Bronchial epithelial cell (primary cell): ENCODE measurements at regions not wholly inside any gene's neighbourhood (a gene's known extent, or its start where the extent isn't known, plus 50 kb on each side); places are given as distances from the start of the nearest gene placed in this dataset.

ENCODE experiments used
- DNase-seq: peaks from one replicate; pipeline ENCODE4 v3.0.0-alpha.2; 2010; ENCODE audit warnings: low read depth
- FAIRE-seq: peaks from 2 replicates; lab custom pipeline; 2011; peaks lifted over from hg19 to GRCh38; lab: Jason Lieb, UNC
- H3K27me3 ChIP-seq: 2 replicates; pipeline ENCODE4 v1.5.1; 2011; ENCODE audit warnings: low read length; ENCODE audit not compliant: control insufficient read depth, insufficient read depth
- H3K36me3 ChIP-seq: 2 replicates; pipeline ENCODE4 v1.5.1; 2011; ENCODE audit warnings: low read length; ENCODE audit not compliant: control insufficient read depth, insufficient read depth
- H3K4me3 ChIP-seq: 2 replicates; pipeline ENCODE4 v1.5.1; 2011; ENCODE audit warnings: mild to moderate bottlenecking, low read depth, low read length, control low read depth
- CTCF ChIP-seq: IDR thresholded peaks from 2 replicates; pipeline ENCODE4 v1.5.1; 2011; ENCODE audit warnings: mild to moderate bottlenecking, moderate library complexity, low read length, control low read depth, inconsistent platforms; ENCODE audit not compliant: insufficient read depth, severe bottlenecking

- H3K36me3 ChIP-seq: no peaks in the 10 kb centered on the region
- no peak for TF ChIP-seq CTCF
- no peak for DNase-seq
- H3K4me3 ChIP-seq: no peak overlapping the region
- FAIRE-seq: no peak
- H3K27me3 ChIP-seq: no peaks in the 10 kb centered on the region
Observed at GRCh38 chr13:48866249-48866648, 109.5 kb upstream of the FNDC3A start.

GRCh38 chr13:48873081-48873480 is 102.6 kb upstream of the FNDC3A start:
- DNase-seq (no peak), FAIRE-seq (no peak)
- no peak for TF ChIP-seq CTCF
- Histone ChIP-seq H3K36me3 (no peaks in the 10 kb centered on the region), H3K27me3 (peaks cover 10% of the 10 kb centered on the region), H3K4me3 (no peak overlapping the region)

- Histone ChIP-seq H3K4me3 (no peak overlapping the region), H3K36me3 (no peaks in the 10 kb centered on the region), H3K27me3 (peaks cover 10% of the 10 kb centered on the region)
- DNase-seq: peak; percentile 70
- FAIRE-seq: no peak
- TF ChIP-seq CTCF: no peak
Observed at GRCh38 chr13:48873587-48873986, 102.1 kb upstream of the FNDC3A start.

DNA sequence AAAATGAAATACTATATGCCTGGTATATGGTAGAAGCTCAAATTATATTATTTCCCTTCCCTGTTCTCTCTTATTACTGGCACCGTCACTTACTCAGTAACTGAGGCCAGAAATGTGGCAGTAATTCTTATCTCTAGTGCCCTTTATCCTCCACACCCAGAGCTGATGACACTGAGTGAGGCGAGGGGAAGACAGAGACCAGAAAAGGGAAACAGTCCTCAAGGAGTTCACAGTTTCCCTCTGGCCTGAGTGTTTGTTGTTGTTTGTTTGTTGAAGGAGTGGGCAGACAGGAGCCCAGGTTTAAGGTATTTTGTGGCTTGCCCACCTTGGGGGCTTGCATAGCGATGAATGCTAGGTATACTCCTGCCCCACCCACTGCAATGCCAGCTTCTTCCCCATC is 101.5 kb upstream of the FNDC3A start:
- TF ChIP-seq CTCF: no peak
- Histone ChIP-seq H3K4me3 (no peak overlapping the region), H3K36me3 (no peaks in the 10 kb centered on the region), H3K27me3 (peaks cover 10% of the 10 kb centered on the region)
- FAIRE-seq (no peak), DNase-seq (no peak)

- no peak for FAIRE-seq
Observed at GRCh38 chr13:48875047-48875446, 100.7 kb upstream of the FNDC3A start.

More at GRCh38 chr13:48875047-48875446, 100.7 kb upstream of the FNDC3A start:
- no peaks in the 10 kb centered on the region for H3K36me3 ChIP-seq
- H3K27me3 ChIP-seq: peaks cover 10% of the 10 kb centered on the region
- no peak overlapping the region for H3K4me3 ChIP-seq
- no peak for TF ChIP-seq CTCF
- DNase-seq: no peak
